IMR-90 (cell line): ENCODE measurements at regions not wholly inside any gene's neighbourhood (a gene's known extent, or its start where the extent isn't known, plus 50 kb on each side); places are given as distances from the start of the nearest gene placed in this dataset.

Experiments
- ATAC-seq: fragments of 200-7000 bp; cut with Tn5 transposase; 2 replicates; pipeline ENCODE4 v1.9.1; 2020; ENCODE audit warnings: low read depth, mild to moderate bottlenecking, moderate library complexity
- BruUV-seq: library from RNA; stranded (reverse); fragments of 400-500 nt; replicated peaks from 2 replicates; lab custom pipeline; 2021; lab: Mats Ljungman, UMichigan
- CTCF ChIA-PET: fragments of 300-600 bp; formaldehyde crosslinking; extraction: SDS; loops from one replicate; lab custom pipeline; 2021; ENCODE audit warnings: antibody characterized with exemption; lab: Yijun Ruan, JAX
- POLR2A ChIA-PET: fragments of 300-600 bp; sonication (Branson Sonifier 250); formaldehyde crosslinking; loops from one replicate; lab custom pipeline; 2022; ENCODE audit warnings: antibody characterized with exemption; ENCODE audit not compliant: unreplicated experiment; lab: Charles Lee
- DNase-seq: peaks from one replicate; pipeline ENCODE4 v3.0.0; 2013
- H2AFZ ChIP-seq: replicated peaks from 2 replicates; pipeline ENCODE3; 2013; ENCODE audit warnings: low read length, mild to moderate bottlenecking; ENCODE audit not compliant: poor library complexity
- H2AK5ac ChIP-seq: 2 replicates; pipeline ENCODE4 v1.6.1; 2013; ENCODE audit warnings: low read depth, low read length, inconsistent platforms
- H2AK9ac ChIP-seq: replicated peaks from 2 replicates; pipeline ENCODE3; 2013; ENCODE audit warnings: mild to moderate bottlenecking, low read depth, low read length, moderate library complexity; ENCODE audit not compliant: poor library complexity
- H2BK120ac ChIP-seq: 2 replicates; pipeline ENCODE4 v1.6.1; 2013; ENCODE audit warnings: low read depth, low read length, inconsistent platforms
- H2BK15ac ChIP-seq: 3 replicates; pipeline ENCODE4 v1.6.1; 2013; ENCODE audit warnings: low read depth, low read length, inconsistent platforms
- H2BK20ac ChIP-seq: 2 replicates; pipeline ENCODE4 v1.6.1; 2013; ENCODE audit warnings: low read depth, mild to moderate bottlenecking, inconsistent platforms, low read length, moderate library complexity
- H2BK5ac ChIP-seq: 2 replicates; pipeline ENCODE4 v1.6.1; 2013; ENCODE audit warnings: mild to moderate bottlenecking, low read depth, low read length, inconsistent platforms; ENCODE audit not compliant: poor library complexity, severe bottlenecking
- H3K14ac ChIP-seq: replicated peaks from 2 replicates; pipeline ENCODE4 v1.6.1; 2013; ENCODE audit warnings: low read depth, low read length, inconsistent platforms
- H3K18ac ChIP-seq: 2 replicates; pipeline ENCODE4 v1.6.1; 2013; ENCODE audit warnings: low read depth, low read length, control low read depth
- H3K23ac ChIP-seq: 2 replicates; pipeline ENCODE4 v1.6.1; 2013; ENCODE audit warnings: low read depth, low read length, inconsistent platforms
- H3K27ac ChIP-seq: 2 replicates; pipeline ENCODE4 v1.5.1; 2013; ENCODE audit warnings: mild to moderate bottlenecking, control low read depth, low read length; ENCODE audit not compliant: insufficient read depth
- H3K27me3 ChIP-seq: 2 replicates; pipeline ENCODE4 v1.6.1; 2013; ENCODE audit warnings: low read length; ENCODE audit not compliant: control insufficient read depth, insufficient read depth
- H3K36me3 ChIP-seq: 2 replicates; pipeline ENCODE4 v1.6.1; 2013; ENCODE audit warnings: low read length, mixed read lengths; ENCODE audit not compliant: control insufficient read depth, insufficient read depth
- H3K4ac ChIP-seq: 2 replicates; pipeline ENCODE4 v1.6.1; 2013; ENCODE audit warnings: low read depth, low read length, inconsistent platforms
- H3K4me1 ChIP-seq: 2 replicates; pipeline ENCODE4 v1.6.1; 2013; ENCODE audit warnings: low read length, mixed read lengths; ENCODE audit not compliant: control insufficient read depth, insufficient read depth
- H3K4me2 ChIP-seq: 2 replicates; pipeline ENCODE4 v1.6.1; 2013; ENCODE audit warnings: low read depth, mild to moderate bottlenecking, control low read depth, low read length, moderate library complexity
- H3K4me3 ChIP-seq: 2 replicates; pipeline ENCODE4 v1.5.1; 2013; ENCODE audit warnings: low read depth, mild to moderate bottlenecking, control low read depth, low read length, moderate library complexity; ENCODE audit not compliant: insufficient read depth
- H3K56ac ChIP-seq: 2 replicates; pipeline ENCODE4 v1.6.1; 2013; ENCODE audit warnings: low read length, inconsistent platforms; ENCODE audit not compliant: insufficient read depth; ENCODE audit errors: extremely low read depth
- H3K79me1 ChIP-seq, 2 experiments: 2 replicates each; pipeline ENCODE4 v1.6.1; 2013; ENCODE audit warnings: low read length in 2 of 2, inconsistent platforms in 1 of 2, low read depth in 1 of 2
- H3K9ac ChIP-seq: 2 replicates; pipeline ENCODE4 v1.6.1; 2013; ENCODE audit warnings: low read depth, low read length, control low read depth
- H3K9me1 ChIP-seq: 2 replicates; pipeline ENCODE4 v1.6.1; 2013; ENCODE audit warnings: low read length, inconsistent platforms; ENCODE audit not compliant: insufficient read depth
- H3K9me3 ChIP-seq: 2 replicates; pipeline ENCODE4 v1.6.1; 2013; ENCODE audit warnings: low read length; ENCODE audit not compliant: control insufficient read depth, insufficient read depth
- H4K20me1 ChIP-seq: 2 replicates; pipeline ENCODE4 v1.6.1; 2013; ENCODE audit warnings: low read length, inconsistent platforms; ENCODE audit not compliant: insufficient read depth
- H4K5ac ChIP-seq: 2 replicates; pipeline ENCODE4 v1.6.1; 2013; ENCODE audit warnings: mild to moderate bottlenecking, low read depth, low read length, control low read depth
- H4K8ac ChIP-seq, 2 experiments: 2 replicates each; pipeline ENCODE4 v1.6.1; 2013; ENCODE audit warnings: low read depth in 2 of 2, low read length in 2 of 2, control low read depth in 1 of 2, inconsistent platforms in 1 of 2
- H4K91ac ChIP-seq: 2 replicates; pipeline ENCODE4 v1.6.1; 2013; ENCODE audit warnings: low read depth, low read length, inconsistent platforms; ENCODE audit not compliant: insufficient read depth
- ELK1 ChIP-seq: fragments of 150-350 bp; IDR thresholded peaks from 2 replicates; pipeline ENCODE4 v1.6.1; 2016; ENCODE audit warnings: low read depth, mild to moderate bottlenecking, low read length, moderate library complexity, borderline replicate concordance
- WGBS, 2 experiments: methylation state at CpG; one replicate each; pipeline versions ENCODE4 v1.1.5 to v1.1.7; 2013; ENCODE audit warnings: missing lambda C conversion rate in 2 of 2; ENCODE audit not compliant: insufficient read length in 1 of 2; ENCODE audit errors: extremely low coverage in 2 of 2; 5-methylcytosine and 5-hydroxymethylcytosine counted together
- dilution Hi-C: fragments of 300-500 bp; cut with HindIII; formaldehyde crosslinking; loops from one replicate; pipeline ENCODE4 v1.14.3; 2018; ENCODE audit warnings: low sequenced_read_pairs; ENCODE audit not compliant: unreplicated experiment
- in situ Hi-C: fragments of 300-500 bp; cut with MboI; formaldehyde crosslinking; loops from 3 replicates; pipeline ENCODE4 v1.14.3; 2019; ENCODE audit warnings: low sequenced_read_pairs, inconsistent platforms, mixed read lengths
- intact Hi-C: fragments of 100-400 bp; cut with micrococcal nuclease; formaldehyde crosslinking; loops from 2 replicates; pipeline ENCODE4 v1.10.0; 2022

- Histone ChIP-seq H2AFZ (no peak overlapping the region), H3K23ac (no peak overlapping the region), H3K9me3 (no peaks in the 10 kb centered on the region), H3K4me2 (no peak overlapping the region), H3K79me1 (peaks cover 2 to 6% of the 10 kb centered on the region in 2 experiments; a peak in 3 of 4 replicates), H2BK15ac (no peak overlapping the region), H3K4ac (no peak overlapping the region), H3K9me1 (peaks cover 2% of the 10 kb centered on the region), H2AK5ac (no peak overlapping the region), H3K4me3 (no peak overlapping the region), H4K91ac (no peak overlapping the region), H3K27me3 (no peaks in the 10 kb centered on the region), H3K14ac (no peak overlapping the region), H2AK9ac (no peak overlapping the region), H3K18ac (no peak overlapping the region), H3K56ac (no peak overlapping the region), H2BK5ac (no peak overlapping the region), H3K9ac (no peak overlapping the region), H2BK20ac (no peak overlapping the region), H4K5ac (no peak overlapping the region), H4K8ac (no peak overlapping the region), H3K36me3 (no peaks in the 10 kb centered on the region), H4K20me1 (no peaks in the 10 kb centered on the region), H2BK120ac (no peak overlapping the region), H3K27ac (no peak overlapping the region), H3K4me1 (peaks cover 8% of the 10 kb centered on the region)
- DNase-seq (no peak), ATAC-seq (no peak)
- no peak for TF ChIP-seq ELK1
- POLR2A ChIA-PET = no interaction called here
- dilution Hi-C loops = no loop called here
- BruUV-seq = no TSS peak
- in situ Hi-C loops = loop anchor here (25.0 kb wide), 1 partner anchor 294 kb away; the partner anchor contains the start of gene STXBP5
- intact Hi-C loops = no loop called here
- no CpG with 5 or more reads among the region's 1 CpG for WGBS, 2 experiments
- CTCF ChIA-PET = no interaction called here
These were observed 286.2 kb upstream of the STXBP5 start for GRCh38 chr6:146917979-146918378.
